Tibial nerve (tissue), 4 donors: ENCODE measurements at regions not wholly inside any gene's neighbourhood (a gene's known extent, or its start where the extent isn't known, plus 50 kb on each side); places are given as distances from the start of the nearest gene placed in this dataset.

Source experiments
- DNase-seq, 2 donors: peaks; one replicate each; pipeline ENCODE4 v3.0.0-alpha.2; 2019; ENCODE audit warnings: low spot score in 2 of 2
- H3K27ac ChIP-seq, 4 donors: fragments of 200-600 bp; sonication (generic) in 3 of 4; one replicate each; pipeline ENCODE4 v1.5.1; 2017 to 2019; ENCODE audit warnings: mild to moderate bottlenecking in 1 of 4
- H3K27me3 ChIP-seq, 2 donors: fragments of 200-600 bp; sonication (generic) in 1 of 2; one replicate each; pipeline versions ENCODE4 v1.5.1 to v1.6.0; 2017 to 2019
- H3K36me3 ChIP-seq, 3 donors: fragments of 200-600 bp; sonication (generic); one replicate each; pipeline ENCODE4 v1.5.1; 2018 to 2019
- H3K4me1 ChIP-seq, 4 donors: fragments of 200-600 bp; sonication (generic) in 3 of 4; one replicate each; pipeline ENCODE4 v1.5.1; 2017 to 2019
- H3K4me3 ChIP-seq, 4 donors: fragments of 200-600 bp; sonication (generic) in 3 of 4; one replicate each; pipeline ENCODE4 v1.5.1; 2017 to 2019; ENCODE audit warnings: mild to moderate bottlenecking in 1 of 4, moderate library complexity in 1 of 4
- H3K9me3 ChIP-seq, 4 donors: fragments of 200-600 bp; sonication (generic) in 3 of 4; one replicate each; pipeline ENCODE4 v1.5.1; 2017 to 2019
- EP300 ChIP-seq, 2 donors: sonication (generic); formaldehyde crosslinking; IDR thresholded peaks; one replicate each; pipeline ENCODE4 v1.6.1; 2017; ENCODE audit warnings: antibody characterized with exemption in 2 of 2, mild to moderate bottlenecking in 1 of 2
- POLR2A ChIP-seq, 2 donors: fragments of 450-650 bp; IDR thresholded peaks; one replicate each; pipeline ENCODE4 v1.6.1; 2017; ENCODE audit warnings: antibody characterized with exemption in 2 of 2, mild to moderate bottlenecking in 2 of 2, moderate library complexity in 2 of 2
- WGBS, 2 donors: methylation state at CpG; one replicate each; pipeline ENCODE4 v1.1.5; 2018; 5-methylcytosine and 5-hydroxymethylcytosine counted together
- TF ChIP-seq, protein P1 (sequence below), 5 experiments: fragments of 200-600 bp in 3 of 5; fragments of 450-650 bp in 2 of 5; sonication (generic) in 3 of 5; IDR thresholded peaks; one replicate each; pipeline ENCODE4 v1.5.1; 2016 to 2019; ENCODE audit warnings: antibody characterized with exemption in 5 of 5, mild to moderate bottlenecking in 3 of 5, moderate library complexity in 2 of 5

GRCh38 chr10:3869036-3869435 lies 84.0 kb upstream of the KLF6 start:
- H3K36me3 ChIP-seq: no peaks in the 10 kb centered on the region
- no peaks in the 10 kb centered on the region for H3K9me3 ChIP-seq
- H3K27me3 ChIP-seq: no peaks in the 10 kb centered on the region
- H3K4me1 ChIP-seq: peaks cover 0 to 9% (median 2%) of the 10 kb centered on the region in 4 donors
- DNase-seq: no peak
- no peak overlapping the region for H3K4me3 ChIP-seq
- peak overlapping the region in 1 of 4 donors; percentile 0 for H3K27ac ChIP-seq
- TF ChIP-seq, protein P1, sequence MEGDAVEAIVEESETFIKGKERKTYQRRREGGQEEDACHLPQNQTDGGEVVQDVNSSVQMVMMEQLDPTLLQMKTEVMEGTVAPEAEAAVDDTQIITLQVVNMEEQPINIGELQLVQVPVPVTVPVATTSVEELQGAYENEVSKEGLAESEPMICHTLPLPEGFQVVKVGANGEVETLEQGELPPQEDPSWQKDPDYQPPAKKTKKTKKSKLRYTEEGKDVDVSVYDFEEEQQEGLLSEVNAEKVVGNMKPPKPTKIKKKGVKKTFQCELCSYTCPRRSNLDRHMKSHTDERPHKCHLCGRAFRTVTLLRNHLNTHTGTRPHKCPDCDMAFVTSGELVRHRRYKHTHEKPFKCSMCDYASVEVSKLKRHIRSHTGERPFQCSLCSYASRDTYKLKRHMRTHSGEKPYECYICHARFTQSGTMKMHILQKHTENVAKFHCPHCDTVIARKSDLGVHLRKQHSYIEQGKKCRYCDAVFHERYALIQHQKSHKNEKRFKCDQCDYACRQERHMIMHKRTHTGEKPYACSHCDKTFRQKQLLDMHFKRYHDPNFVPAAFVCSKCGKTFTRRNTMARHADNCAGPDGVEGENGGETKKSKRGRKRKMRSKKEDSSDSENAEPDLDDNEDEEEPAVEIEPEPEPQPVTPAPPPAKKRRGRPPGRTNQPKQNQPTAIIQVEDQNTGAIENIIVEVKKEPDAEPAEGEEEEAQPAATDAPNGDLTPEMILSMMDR (IDR thresholded peaks at IDR 0.05): no peak
- TF ChIP-seq EP300 (IDR thresholded peaks at IDR 0.05) (no peak), POLR2A (IDR thresholded peaks at IDR 0.05) (no peak)

GRCh38 chr10:3868271-3868664 lies 83.3 kb upstream of the KLF6 start:
- no peak for TF ChIP-seq POLR2A (IDR thresholded peaks at IDR 0.05)
- TF ChIP-seq, protein P1 (IDR thresholded peaks at IDR 0.05): no peak
- no peak for TF ChIP-seq EP300 (IDR thresholded peaks at IDR 0.05)
- Histone ChIP-seq H3K4me3 (no peak overlapping the region), H3K27ac (no peak overlapping the region), H3K36me3 (no peaks in the 10 kb centered on the region), H3K4me1 (peaks cover 0 to 3% (median 0%) of the 10 kb centered on the region in 4 donors), H3K27me3 (no peaks in the 10 kb centered on the region), H3K9me3 (no peaks in the 10 kb centered on the region)
- DNase-seq: no peak
- 88 to 92% methylated on average over 6 of the region's 6 CpGs for WGBS, 2 donors

GRCh38 chr10:3867454-3868270 lies 82.7 kb upstream of the KLF6 start:
- Histone ChIP-seq H3K4me3 (no peak overlapping the region), H3K9me3 (no peaks in the 10 kb centered on the region), H3K27me3 (no peaks in the 10 kb centered on the region), H3K4me1 (no peaks in the 10 kb centered on the region), H3K36me3 (no peaks in the 10 kb centered on the region), H3K27ac (no peak overlapping the region)
- WGBS, 2 donors: 76 to 85% methylated on average over 3 of the region's 3 CpGs
- no peak for DNase-seq
- TF ChIP-seq POLR2A (IDR thresholded peaks at IDR 0.05): no peak

GRCh38 chr10:3866332-3866731 lies 81.3 kb upstream of the KLF6 start:
- Histone ChIP-seq H3K27ac (no peak overlapping the region), H3K36me3 (no peaks in the 10 kb centered on the region), H3K4me3 (no peak overlapping the region), H3K9me3 (no peaks in the 10 kb centered on the region), H3K4me1 (no peaks in the 10 kb centered on the region), H3K27me3 (no peaks in the 10 kb centered on the region)
- no peak for DNase-seq
- TF ChIP-seq POLR2A (IDR thresholded peaks at IDR 0.05): no peak
- TF ChIP-seq EP300 (IDR thresholded peaks at IDR 0.05): no peak
- TF ChIP-seq, protein P1 (IDR thresholded peaks at IDR 0.05): no peak
- WGBS, 2 donors: 66 to 76% methylated on average over 3 of the region's 3 CpGs

- WGBS, 2 donors: 81 to 88% methylated on average over 3 of the region's 3 CpGs
- no peak for DNase-seq
Observed at GRCh38 chr10:3865565-3865964, 80.6 kb upstream of the KLF6 start.

More at GRCh38 chr10:3865565-3865964, 80.6 kb upstream of the KLF6 start:
- Histone ChIP-seq H3K27me3 (no peaks in the 10 kb centered on the region), H3K4me1 (peaks cover 0 to 2% (median 0%) of the 10 kb centered on the region in 4 donors), H3K27ac (no peak overlapping the region), H3K9me3 (no peaks in the 10 kb centered on the region), H3K4me3 (no peak overlapping the region), H3K36me3 (no peaks in the 10 kb centered on the region)
- TF ChIP-seq, protein P1 (IDR thresholded peaks at IDR 0.05): no peak
- TF ChIP-seq POLR2A (IDR thresholded peaks at IDR 0.05) (no peak), EP300 (IDR thresholded peaks at IDR 0.05) (no peak)
